ENCODE measurements at regions not wholly inside any gene's neighbourhood (a gene's known extent, or its start where the extent isn't known, plus 50 kb on each side); places are given as distances from the start of the nearest gene placed in this dataset.
A peak's percentile ranks its signal among the peaks of the same experiment; 100 is the strongest.
"Not testable (repeated sequence)": the region's sequence is repeated elsewhere in the genome, so short reads cannot be mapped to it uniquely, and the experiment has no call there.

GRCh38 chr1:178020968-178021640 is 51.2 kb upstream of the SEC16B start:
- DNase-seq = no peak

GRCh38 chr1:178021950-178022349 is 52.1 kb upstream of the SEC16B start:
- no peak for DNase-seq

- no peak for DNase-seq
Measured at GRCh38 chr1:178023181-178023618, 53.3 kb upstream of the SEC16B start.

GRCh38 chr1:178024504-178024903 is 54.6 kb upstream of the SEC16B start:
- no peak for DNase-seq

- no peak for DNase-seq
Measured at GRCh38 chr1:178025613-178026356, 55.9 kb upstream of the SEC16B start.

GRCh38 chr1:178028841-178029481 is 59.1 kb upstream of the SEC16B start:
- DNase-seq = no peak

GRCh38 chr1:178030467-178030866 is 60.6 kb upstream of the SEC16B start:
- DNase-seq = no peak

GRCh38 chr1:178031856-178032320 is 62.0 kb upstream of the RASAL2 start:
- DNase-seq = peak; percentile 88

GRCh38 chr1:178033019-178033418 is 60.9 kb upstream of the RASAL2 start:
- DNase-seq = no peak

- DNase-seq = no peak
Measured at GRCh38 chr1:178034676-178035075, 59.2 kb upstream of the RASAL2 start.

GRCh38 chr1:178036090-178036489 is 57.8 kb upstream of the RASAL2 start:
- no peak for DNase-seq

GRCh38 chr1:178037510-178038253 is 56.2 kb upstream of the RASAL2 start:
- peak; percentile 88 for DNase-seq

GRCh38 chr1:178038372-178038771 is 55.5 kb upstream of the RASAL2 start:
- no peak for DNase-seq

- DNase-seq = no peak
Measured at GRCh38 chr1:178039891-178040290, 54.0 kb upstream of the RASAL2 start.

- DNase-seq = not testable (repeated sequence)
Measured at GRCh38 chr1:178043940-178044339, 50.0 kb upstream of the RASAL2 start.

Measured in eye (tissue), 1 donor.